GM19397 (cell line): ENCODE measurements at regions not wholly inside any gene's neighbourhood (a gene's known extent, or its start where the extent isn't known, plus 50 kb on each side); places are given as distances from the start of the nearest gene placed in this dataset.

Source experiments
- ATAC-seq: cut with Tn5 transposase; IDR thresholded peaks from one replicate; pipeline ENCODE4 v1.9.1; 2021; ENCODE audit warnings: mild to moderate bottlenecking, moderate library complexity; ENCODE audit not compliant: unreplicated experiment

DNA sequence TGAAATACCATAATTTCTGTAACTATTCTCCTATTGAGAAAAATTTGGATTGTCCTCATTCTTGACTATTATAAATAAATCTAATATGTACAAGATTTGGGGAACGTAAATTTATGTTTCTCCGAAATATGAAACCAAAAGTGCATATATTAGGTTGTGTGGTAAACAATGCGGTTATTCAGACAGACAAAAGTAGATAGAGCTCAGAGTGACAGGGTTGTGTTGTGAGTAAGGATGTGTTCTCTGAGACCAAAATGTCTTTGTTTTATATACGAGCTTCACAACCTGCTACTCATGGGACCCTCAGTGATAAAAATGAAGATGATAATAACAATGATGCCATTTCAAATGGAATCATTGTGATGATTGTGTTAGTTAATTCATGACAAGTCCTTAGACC is 796.3 kb upstream of the SLC10A2 start:
- no peak for ATAC-seq

DNA sequence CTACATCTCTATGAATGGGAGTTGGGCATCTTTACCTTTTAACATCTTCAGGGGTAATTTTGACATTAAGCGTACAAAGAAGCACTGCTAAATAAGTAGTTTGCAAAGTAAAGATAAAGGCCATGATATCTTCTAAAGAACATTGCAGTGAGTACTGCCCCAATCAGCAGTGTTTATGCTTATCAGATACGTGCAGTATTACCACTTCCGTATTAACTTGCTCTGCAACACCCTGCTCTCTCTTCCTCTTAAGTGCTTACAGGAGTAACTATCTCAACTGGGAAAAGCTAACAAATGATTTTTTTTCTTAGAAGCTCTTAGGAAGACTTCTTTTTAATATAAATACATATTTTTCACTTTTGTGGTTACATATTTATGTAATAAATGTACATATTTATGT is 793.7 kb upstream of the SLC10A2 start:
- ATAC-seq, result no peak

DNA sequence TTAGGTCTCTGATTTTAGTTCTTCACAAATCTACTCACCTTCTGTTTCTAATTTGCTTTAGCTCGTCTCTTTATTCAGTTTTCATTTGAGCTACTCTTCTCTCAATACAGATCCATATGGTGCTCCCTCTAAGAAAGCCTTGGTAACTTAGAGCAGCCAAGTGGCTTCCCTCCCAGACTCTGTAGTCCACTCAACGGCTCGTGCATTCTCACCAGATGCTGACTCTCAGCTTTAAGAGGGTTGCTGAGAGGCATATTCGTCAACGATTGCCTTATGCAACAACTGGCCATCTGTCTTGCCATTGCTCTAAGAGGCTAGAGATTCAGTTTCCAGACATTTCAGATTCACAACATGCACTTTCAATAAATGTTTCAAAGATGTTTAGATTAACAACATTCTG is 785.8 kb upstream of the SLC10A2 start:
- ATAC-seq, result no peak

DNA sequence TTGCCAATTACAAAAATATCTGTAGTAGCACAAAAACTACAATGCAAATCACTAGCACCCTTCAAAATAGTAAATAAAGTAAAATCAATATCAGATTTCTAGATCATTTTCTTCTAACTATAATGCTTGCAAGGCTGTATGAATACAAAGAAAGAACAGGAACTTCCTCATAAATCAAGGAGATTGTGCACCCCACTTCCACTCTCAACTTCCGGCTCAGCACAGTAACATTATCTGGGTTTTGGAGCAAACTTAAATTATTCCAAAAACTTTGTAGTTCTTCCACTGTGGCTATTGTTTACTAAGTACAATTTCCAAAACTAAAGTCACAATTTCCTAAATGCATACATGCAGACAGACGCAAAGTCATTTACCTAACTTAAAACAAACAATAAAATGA is 778.3 kb upstream of the SLC10A2 start:
- ATAC-seq, result no peak

DNA sequence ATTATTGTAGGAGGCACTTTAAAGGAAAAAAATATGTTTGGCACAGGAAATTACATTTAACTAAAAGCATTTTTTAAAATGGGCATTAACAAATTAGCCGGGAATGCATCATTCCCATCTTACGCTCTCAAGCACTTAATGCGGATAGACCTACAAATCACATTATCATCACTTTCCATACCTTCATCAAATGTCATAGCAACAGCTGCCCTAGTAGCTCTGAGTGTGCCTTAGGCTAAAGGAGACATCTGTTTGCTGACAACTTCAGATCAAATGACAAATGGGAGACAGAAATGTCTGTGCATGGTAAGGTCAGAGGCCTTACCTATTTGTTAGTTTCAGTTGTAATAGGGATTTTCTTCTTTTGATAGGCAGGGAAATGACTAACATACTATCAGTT is 773.2 kb upstream of the SLC10A2 start:
- no peak for ATAC-seq

DNA sequence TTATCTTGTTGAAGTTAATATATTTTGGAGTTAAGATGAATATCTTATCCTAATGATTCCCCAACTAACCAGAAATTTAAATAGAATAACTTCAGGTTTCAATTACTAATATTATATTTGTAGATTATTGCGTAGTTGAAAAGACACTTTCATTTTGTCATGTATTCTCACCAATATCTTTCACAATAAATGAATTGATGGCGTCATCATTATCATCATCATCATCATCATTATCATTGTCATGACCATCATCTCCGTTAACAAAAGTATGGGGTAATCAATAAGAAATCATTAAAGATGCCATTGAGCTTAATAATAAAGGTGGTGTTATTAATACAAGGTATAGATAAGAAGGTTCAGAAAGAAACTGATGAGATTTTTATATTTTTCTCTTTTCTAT is 768.8 kb upstream of the SLC10A2 start:
- ATAC-seq, result no peak

DNA sequence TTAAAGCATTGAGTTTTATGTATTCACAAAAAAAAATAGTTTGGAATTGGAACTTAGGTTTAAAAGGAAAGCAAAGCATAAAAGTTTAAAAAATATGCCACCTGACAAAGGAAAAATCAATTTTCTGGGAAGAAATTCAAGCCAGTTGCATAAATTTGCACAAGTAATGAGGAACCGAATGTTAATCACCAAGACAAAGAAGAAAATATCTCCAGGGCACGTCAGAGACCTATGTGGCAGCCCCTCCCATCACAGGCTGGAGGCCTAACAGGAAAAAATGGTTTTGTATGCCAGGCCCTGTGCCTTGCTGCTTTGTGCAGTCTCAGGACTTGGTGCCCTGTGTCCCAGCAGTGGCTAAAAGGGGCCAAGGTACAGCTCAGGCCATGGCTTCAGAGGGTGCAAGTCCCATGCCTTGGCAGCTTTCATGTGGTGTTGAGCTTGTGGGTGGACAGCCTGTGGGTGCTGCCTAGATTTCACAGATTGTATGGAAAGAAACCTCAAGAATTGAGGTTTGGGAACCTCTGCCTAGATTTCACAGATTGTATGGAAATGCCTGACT is 767.2 kb upstream of the SLC10A2 start:
- ATAC-seq, result no peak

DNA sequence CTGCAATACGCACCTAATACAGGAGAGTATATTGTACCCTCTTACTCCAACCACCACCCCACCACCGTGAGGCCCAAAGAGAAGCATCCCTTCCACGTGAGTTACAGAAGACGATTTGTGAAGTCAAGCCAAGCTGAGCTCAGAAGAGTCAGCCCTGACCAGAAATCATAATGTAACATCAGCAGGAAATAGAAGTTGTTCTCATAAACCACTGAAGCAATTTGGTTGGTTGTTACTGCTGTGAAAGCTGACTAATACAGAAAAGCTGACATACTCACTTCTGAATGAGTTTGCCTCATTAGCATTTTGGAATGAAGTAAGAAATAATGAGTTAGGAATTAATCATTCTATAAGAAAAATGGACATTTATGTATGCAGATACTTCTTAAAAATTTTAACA is 749.4 kb upstream of the SLC10A2 start:
- no peak for ATAC-seq

DNA sequence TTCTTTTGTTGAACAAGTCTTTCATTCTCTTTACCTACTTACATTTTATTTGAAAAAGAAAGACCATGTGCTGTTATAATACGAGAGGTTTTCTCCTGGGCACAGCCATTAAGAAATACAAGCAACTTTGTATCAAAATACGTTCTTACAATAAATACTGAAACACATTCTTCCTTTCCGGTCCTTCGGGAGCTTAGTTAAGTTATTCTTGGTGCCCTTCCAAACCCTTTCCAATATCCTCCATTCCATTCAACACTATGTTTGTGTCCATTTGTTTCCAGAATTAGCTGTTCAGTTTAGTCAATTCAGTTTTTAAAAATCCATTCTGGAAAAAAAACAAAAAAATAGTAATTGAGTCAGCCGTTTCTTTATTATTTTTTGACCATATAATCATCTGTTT is 746.8 kb upstream of the SLC10A2 start:
- ATAC-seq, result no peak

DNA sequence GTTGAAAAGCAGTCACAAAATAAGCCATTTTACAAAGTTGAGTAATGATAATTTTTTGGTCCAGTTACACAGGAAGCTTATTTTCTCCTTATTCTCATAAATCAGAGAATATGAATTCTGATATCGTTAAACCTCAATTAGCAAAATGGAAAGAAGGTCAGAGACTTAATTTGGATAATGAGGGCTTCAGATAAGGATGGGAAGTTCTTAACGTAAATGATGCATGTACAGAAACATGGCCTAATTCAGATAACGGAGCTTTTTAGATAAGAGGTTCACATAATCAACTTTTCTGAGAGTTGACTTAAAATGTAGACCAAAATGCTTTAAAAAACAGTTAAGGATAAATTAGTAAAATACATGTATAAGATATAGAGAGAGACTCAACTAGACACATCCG is 746.3 kb upstream of the SLC10A2 start:
- no peak for ATAC-seq

DNA sequence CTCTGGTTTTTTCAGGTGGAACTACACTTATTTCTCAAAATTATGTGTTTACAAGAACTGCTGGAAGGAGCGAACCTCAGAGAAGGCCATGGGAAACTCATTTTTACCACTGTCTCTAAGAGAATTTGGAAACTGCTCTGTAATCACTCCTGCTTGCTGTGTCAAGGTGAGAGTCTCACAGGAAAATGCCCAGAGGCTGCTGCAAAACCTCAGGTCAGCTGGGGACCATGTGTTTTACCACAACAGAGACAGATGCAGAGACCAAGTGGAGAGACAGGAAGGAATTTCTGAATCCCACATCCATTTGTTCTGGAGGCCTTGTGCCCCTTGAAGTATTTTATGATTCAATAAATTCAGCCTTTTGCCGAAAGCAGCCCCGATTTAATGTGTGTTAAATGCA is 743.8 kb upstream of the SLC10A2 start:
- no peak for ATAC-seq

DNA sequence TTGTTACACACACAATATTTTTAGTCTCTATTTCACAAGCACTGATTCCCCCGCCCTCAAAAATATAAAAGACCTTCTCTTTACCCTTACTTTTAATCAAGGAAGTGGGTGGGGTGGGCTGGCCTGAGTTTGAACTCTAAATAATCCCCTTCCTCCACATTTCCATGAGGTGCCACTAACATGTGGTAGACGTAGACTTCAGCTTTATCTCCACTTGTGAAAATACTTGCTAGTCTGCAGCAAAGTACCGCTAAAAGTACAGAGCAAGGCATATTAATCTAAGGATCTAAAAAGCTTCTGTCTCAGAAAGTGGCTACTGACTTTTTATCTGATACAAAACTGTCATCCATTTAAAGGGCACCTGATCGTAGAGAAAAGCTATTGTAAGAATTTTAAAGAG is 739.6 kb upstream of the SLC10A2 start:
- no peak for ATAC-seq

DNA sequence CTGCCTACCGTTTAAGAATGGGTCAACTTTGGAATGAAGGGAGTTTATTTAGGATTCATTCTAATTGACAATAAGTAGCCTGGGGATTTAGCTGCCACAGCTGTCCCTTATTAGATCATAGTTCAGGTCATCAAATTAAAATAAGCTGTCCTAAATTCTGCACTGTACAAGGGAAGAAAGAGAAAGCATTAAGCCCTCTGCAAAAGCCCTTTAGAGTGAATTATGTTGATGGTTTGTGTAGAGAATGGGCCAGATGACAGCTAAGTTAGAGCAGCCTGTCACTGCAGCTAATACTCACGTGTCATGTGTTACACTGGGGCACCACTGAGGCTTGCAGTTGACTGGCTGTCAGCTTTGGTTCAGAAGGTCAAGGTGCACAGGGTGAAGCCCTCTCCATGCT is 737.1 kb upstream of the SLC10A2 start:
- no peak for ATAC-seq

DNA sequence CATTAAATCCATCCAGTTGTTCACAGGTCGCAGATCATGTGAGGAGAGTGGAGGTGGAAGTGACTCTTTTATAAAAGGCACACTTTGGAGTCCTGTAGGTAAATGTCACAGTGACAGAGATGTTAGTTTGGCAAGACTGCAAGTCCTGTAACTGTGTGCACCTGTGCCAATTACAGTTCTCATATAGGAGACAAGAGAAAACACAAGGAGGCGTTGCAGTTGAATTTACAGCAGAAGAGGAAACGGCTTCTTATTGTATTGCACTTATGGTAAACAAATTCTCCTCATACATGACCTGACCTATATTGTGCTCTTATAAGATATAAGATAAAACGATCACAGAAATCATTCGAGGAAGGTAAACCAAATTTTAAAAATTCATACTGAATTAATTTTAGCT is 732.8 kb upstream of the SLC10A2 start:
- no peak for ATAC-seq

DNA sequence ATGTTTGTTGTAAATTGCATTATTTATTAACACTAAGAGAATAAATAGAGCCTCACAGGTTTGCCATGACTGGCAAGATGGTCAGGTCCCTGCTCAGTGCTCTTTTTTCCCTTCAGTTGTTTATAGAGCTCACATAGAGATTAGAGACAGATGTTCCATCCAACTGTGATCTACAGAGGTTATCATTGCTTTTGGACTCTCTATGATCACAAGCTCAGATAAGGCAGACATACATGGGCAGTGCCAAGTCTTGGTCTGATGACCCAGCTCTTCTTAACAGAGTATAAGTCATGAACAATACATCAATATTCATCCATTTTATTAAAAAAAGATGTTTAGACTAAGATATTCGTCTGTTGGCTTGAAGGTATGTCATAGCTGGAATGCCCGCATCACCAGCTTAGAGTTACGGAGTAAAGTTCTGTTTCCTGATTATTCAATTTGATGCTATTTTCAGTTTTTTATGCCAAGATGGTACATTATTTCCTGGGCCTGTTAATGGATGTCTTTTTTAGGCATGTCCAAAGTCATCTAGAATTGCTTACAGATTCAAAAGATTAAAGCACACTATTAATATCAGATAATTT is 729.8 kb upstream of the SLC10A2 start:
- ATAC-seq, result no peak

DNA sequence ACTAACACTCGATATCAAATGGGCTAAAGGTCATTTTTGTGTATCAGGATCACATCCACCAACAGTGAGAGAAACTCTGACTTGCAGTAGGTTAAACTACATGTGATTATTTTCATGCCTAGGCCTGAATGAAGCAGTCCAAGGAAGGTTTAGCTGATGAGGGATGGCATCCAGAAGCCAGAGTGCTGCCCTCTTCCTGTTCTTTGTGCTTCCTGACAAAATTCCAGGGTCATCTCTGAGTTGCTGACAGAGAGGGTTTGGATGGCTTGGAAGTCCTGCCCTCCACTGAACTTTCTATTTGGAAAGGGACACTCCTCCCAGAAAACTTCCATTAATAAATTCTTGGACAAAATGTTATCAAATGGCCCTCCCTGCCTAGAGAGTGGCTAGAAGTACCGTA is 728.3 kb upstream of the SLC10A2 start:
- no peak for ATAC-seq

DNA sequence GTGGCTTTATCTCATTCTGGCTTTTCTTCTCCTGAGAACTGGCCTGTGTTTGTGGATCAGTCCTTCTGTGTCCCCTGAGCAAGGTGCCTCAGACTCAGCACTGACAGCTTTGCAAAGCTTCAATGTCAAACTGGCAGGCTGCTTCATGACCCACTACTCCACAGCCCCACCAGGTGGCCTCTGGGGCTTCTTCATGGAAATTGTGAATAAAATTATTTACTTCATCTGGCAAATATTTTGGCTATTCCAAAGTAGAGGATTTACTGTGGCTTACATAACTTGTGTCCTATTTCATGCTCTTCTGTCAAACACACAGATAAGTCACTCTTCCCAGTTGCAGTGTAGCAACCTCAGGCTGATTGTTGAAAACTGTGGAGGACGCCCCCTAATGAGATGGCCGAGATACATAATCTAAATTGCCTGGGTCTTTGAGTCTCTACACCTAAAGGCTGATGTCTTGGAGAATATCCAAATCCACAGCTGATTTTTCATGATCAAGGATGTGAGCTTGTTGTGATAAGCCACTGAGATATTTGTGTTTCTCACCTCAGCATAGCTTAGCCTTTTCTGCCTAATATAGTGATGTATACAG is 721.9 kb upstream of the SLC10A2 start:
- no peak for ATAC-seq

DNA sequence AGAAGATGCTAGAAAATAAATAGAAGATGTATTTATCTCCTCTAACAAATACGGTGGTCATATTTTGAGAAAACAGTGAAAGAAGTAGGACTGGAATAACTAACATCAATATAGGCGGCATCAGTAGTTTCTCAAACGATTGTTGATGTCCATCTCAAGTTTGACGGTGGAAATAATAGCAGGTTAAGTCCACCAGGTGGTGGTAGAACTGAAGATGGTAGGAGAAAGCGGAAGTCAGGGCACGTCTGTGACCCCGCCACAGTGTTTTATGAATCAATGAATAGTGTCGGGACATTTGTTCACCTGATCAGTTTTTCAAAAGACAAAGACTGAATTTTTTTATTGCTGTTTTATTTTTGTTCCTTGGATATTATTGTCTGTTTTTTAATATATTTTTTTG is 706.4 kb upstream of the SLC10A2 start:
- ATAC-seq, result no peak

DNA sequence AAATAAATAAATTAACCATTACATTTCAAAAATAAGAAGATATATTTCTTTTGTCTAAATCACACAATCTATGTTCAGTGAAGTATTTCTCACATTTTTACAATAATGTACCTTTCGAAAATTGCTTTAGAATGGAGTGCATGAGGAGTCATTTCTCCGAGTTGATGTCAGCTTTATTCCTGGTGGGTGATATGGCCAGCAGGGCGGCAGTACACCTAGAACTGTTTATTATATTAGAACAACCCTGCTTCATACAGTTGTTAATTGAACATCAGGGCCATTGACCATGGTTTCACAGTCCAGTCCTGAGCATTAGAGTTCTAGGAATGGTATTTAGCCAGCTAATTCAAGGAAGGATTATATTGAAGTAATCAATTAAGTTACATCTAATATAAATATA is 696.3 kb upstream of the SLC10A2 start:
- no peak for ATAC-seq

DNA sequence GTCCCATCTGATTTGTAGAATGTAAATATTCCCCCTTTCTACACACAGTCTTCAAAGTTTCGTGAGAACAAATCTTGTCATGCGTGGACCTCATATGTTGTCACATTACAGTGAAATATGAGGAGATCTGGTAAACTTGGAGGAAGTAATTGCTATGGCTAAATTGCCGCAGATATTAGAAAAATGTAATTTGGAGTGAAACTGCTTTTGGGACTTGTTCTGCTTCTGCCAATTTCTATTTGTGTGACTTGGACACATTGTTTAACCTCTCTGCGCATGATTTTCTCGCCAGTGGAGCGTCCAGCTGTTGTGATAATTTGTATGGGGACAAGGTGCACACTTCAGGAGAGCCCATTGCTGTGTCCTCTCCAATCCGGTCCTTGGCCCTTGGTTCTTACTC is 693.1 kb upstream of the SLC10A2 start:
- ATAC-seq, result no peak

DNA sequence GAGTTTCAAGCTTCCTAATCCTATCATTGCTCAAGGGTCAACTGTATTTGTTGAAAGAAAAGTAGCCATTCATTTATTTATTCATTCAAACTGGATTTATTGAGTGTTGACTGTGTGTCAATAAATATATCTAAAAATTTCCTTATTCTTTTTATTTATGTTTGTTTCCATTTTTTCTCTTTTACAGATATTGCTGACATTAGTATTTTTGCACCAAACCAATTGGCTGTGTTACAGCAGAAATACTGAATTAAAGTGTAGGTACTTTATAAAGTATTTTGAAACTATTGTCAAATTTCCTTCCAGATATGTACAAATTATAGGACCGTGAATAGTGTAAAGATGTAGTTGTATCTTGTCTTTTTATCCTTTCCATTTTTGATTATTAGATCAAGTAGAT is 692.0 kb upstream of the SLC10A2 start:
- no peak for ATAC-seq

DNA sequence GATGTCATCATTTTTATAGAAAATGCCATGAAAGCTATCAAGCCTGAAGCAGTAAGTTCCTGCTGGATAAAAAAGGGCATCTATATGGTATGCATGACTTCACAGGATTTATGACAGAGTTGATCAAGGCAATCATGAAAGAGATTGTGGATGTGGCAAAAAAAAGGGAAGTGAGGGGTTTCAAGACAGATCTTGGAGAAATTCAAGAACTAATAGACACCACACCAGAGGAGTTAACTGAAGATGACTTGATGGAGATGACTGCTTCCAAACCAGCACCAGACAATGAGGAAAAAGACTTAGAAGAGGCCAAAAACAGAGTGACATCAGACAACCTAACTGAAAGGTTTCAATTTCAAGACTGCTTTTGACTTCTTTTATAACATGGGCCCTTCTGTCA is 691.1 kb upstream of the SLC10A2 start:
- no peak for ATAC-seq

DNA sequence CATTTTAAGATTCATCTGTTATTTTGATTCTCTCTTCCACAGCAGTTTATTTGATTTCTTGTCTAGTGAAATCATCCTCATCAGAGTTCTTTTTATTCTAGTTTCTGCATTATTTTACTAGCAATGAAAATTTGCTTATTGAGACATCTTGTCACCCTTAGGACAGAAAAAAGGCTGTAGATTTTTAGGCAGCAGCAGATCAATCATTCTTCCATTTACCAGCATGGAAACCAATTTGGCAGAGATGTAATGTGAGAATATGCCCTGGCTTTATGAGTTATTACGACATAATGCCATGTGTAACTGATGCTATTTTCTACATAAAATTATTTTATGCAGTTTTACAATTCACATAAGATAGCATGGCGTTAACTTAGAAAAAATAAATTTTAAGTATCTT is 688.6 kb upstream of the SLC10A2 start:
- ATAC-seq, result no peak
